Astrocyte (in vitro differentiated cells and primary cell): ENCODE measurements at regions not wholly inside any gene's neighbourhood (a gene's known extent, or its start where the extent isn't known, plus 50 kb on each side); places are given as distances from the start of the nearest gene placed in this dataset.

Experiments
- DNase-seq: peaks from one replicate; pipeline ENCODE4 v3.0.0-alpha.2; 2010; ENCODE audit warnings: low read depth
- FAIRE-seq: peaks from 2 replicates; lab custom pipeline; 2011; peaks lifted over from hg19 to GRCh38; lab: Jason Lieb, UNC
- H2AFZ ChIP-seq: 2 replicates; pipeline ENCODE4 v1.6.0; 2012; ENCODE audit warnings: low read depth, low read length, inconsistent platforms
- H3K27ac ChIP-seq: 2 replicates; pipeline ENCODE4 v1.5.1; 2011; ENCODE audit warnings: low read depth, low read length, inconsistent platforms
- H3K27me3 ChIP-seq: 2 replicates; pipeline ENCODE4 v1.6.0; 2011; ENCODE audit warnings: low read length, inconsistent platforms; ENCODE audit not compliant: insufficient read depth
- H3K36me3 ChIP-seq: 2 replicates; pipeline ENCODE4 v1.5.1; 2011; ENCODE audit warnings: low read length, inconsistent platforms; ENCODE audit not compliant: insufficient read depth
- H3K4me1 ChIP-seq: 2 replicates; pipeline ENCODE4 v1.5.1; 2011; ENCODE audit warnings: low read length, inconsistent platforms; ENCODE audit not compliant: insufficient read depth
- H3K4me2 ChIP-seq: 2 replicates; pipeline ENCODE4 v1.6.0; 2012; ENCODE audit warnings: low read length, inconsistent platforms
- H3K4me3 ChIP-seq: 2 replicates; pipeline ENCODE4 v1.5.1; 2011; ENCODE audit warnings: low read depth, mild to moderate bottlenecking, low read length, inconsistent platforms; ENCODE audit not compliant: insufficient read depth
- H3K79me2 ChIP-seq: 2 replicates; pipeline ENCODE4 v1.6.0; 2012; ENCODE audit warnings: mild to moderate bottlenecking, low read length, inconsistent platforms; ENCODE audit not compliant: insufficient read depth
- H3K9ac ChIP-seq: 2 replicates; pipeline ENCODE4 v1.6.0; 2012; ENCODE audit warnings: mild to moderate bottlenecking, low read length, inconsistent platforms
- H3K9me3 ChIP-seq: 2 replicates; pipeline ENCODE4 v1.5.1; 2012; ENCODE audit warnings: low read depth, mild to moderate bottlenecking, low read length, inconsistent platforms; ENCODE audit not compliant: insufficient read depth
- H4K20me1 ChIP-seq: 2 replicates; pipeline ENCODE4 v1.6.0; 2012; ENCODE audit warnings: low read length, inconsistent platforms; ENCODE audit not compliant: insufficient read depth
- H3K27ac Mint-ChIP-seq: one replicate; pipeline ENCODE4 v1.8.0; 2021; ENCODE audit warnings: mild to moderate bottlenecking, mixed read lengths; ENCODE audit not compliant: unreplicated experiment
- H3K27me3 Mint-ChIP-seq: one replicate; pipeline ENCODE4 v1.8.0; 2021; ENCODE audit warnings: low read depth, mixed read lengths; ENCODE audit not compliant: unreplicated experiment
- H3K36me3 Mint-ChIP-seq: one replicate; pipeline ENCODE4 v1.8.0; 2021; ENCODE audit warnings: low read depth, mixed read lengths; ENCODE audit not compliant: unreplicated experiment
- H3K4me1 Mint-ChIP-seq: one replicate; pipeline ENCODE4 v1.8.0; 2021; ENCODE audit warnings: low read depth, mixed read lengths; ENCODE audit not compliant: unreplicated experiment
- H3K4me3 Mint-ChIP-seq: one replicate; pipeline ENCODE4 v1.8.0; 2021; ENCODE audit warnings: mild to moderate bottlenecking, moderate library complexity, mixed read lengths; ENCODE audit not compliant: unreplicated experiment
- H3K9me3 Mint-ChIP-seq: one replicate; pipeline ENCODE4 v1.8.0; 2021; ENCODE audit warnings: mild to moderate bottlenecking, mixed read lengths; ENCODE audit not compliant: unreplicated experiment
- EZH2 ChIP-seq: IDR thresholded peaks from 2 replicates; pipeline ENCODE4 v1.6.1; 2012; ENCODE audit warnings: mild to moderate bottlenecking, low read length, inconsistent platforms; ENCODE audit not compliant: insufficient read depth
- TF ChIP-seq, protein P1 (sequence below): IDR thresholded peaks from 2 replicates; pipeline ENCODE4 v1.5.1; 2011; ENCODE audit warnings: low read depth, mild to moderate bottlenecking, inconsistent platforms, low read length, moderate library complexity; ENCODE audit not compliant: insufficient read depth

DNA sequence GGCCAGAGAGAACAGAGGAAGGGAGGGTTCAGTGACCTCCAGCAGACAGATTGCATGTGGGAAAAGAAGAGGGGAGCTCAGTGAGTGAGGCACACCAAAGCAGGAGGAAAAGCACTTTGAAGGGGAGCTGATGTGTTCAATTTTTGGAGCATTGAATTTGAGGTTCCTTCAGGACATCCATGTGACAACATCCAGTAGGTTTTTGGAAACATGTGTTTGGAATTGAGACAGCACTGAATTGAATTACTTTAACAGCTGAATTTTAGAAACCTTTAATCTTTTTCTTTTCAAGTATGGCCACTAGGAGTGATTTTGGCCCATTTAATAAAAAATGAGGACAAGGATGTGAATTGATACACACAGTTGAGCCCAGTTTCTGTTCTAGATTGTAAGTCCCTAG, 101.8 kb upstream of the SEC61G start:
- no peak overlapping the region for H3K4me3 ChIP-seq
- no peaks in the 10 kb centered on the region for H4K20me1 ChIP-seq
- no peak overlapping the region for H3K27ac ChIP-seq
- DNase-seq: no peak
- no peaks in the 10 kb centered on the region for H3K27me3 ChIP-seq
- H3K4me3 Mint-ChIP-seq: no peak overlapping the region
- H3K4me1 Mint-ChIP-seq: peaks cover 15% of the 10 kb centered on the region
- H3K27ac Mint-ChIP-seq: no peak overlapping the region
- H3K36me3 ChIP-seq: no peaks in the 10 kb centered on the region
- no peak for FAIRE-seq
- peaks cover 2% of the 10 kb centered on the region for H3K36me3 Mint-ChIP-seq
- no peaks in the 10 kb centered on the region for H3K79me2 ChIP-seq
- peaks cover 10% of the 10 kb centered on the region for H3K4me1 ChIP-seq
- peaks cover 3% of the 10 kb centered on the region for H3K9me3 Mint-ChIP-seq
- TF ChIP-seq EZH2: no peak
- H3K27me3 Mint-ChIP-seq: peaks cover 8% of the 10 kb centered on the region
- no peaks in the 10 kb centered on the region for H3K9me3 ChIP-seq
- peak overlapping the region; percentile 25 for H3K4me2 ChIP-seq
- no peak overlapping the region for H2AFZ ChIP-seq
- H3K9ac ChIP-seq: no peak overlapping the region

DNA sequence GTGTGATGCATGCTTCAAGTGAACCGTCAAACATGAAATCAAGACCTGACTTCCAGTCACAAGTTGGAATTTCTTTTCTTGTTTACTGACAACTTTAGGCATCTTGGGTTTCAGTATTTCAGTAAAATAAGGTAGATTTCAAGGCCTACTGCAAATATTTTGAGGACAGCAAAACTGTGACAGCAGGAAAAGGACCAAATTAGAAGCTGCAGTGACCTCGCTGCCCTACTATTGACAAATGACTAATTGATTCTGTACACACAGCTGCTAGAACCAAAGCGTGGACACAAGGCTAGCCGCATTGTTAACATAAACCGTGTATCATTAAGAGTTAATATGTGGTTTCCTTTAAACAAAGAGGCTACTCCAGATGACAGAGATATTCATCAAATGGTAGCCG, 105.7 kb upstream of the SEC61G start:
- FAIRE-seq (no peak), DNase-seq (peak; percentile 26)
- H3K27me3 Mint-ChIP-seq: peaks cover 4% of the 10 kb centered on the region
- no peak overlapping the region for H3K4me3 ChIP-seq
- H4K20me1 ChIP-seq: no peaks in the 10 kb centered on the region
- no peaks in the 10 kb centered on the region for H3K9me3 ChIP-seq
- no peak overlapping the region for H3K27ac Mint-ChIP-seq
- peaks cover 10% of the 10 kb centered on the region for H3K4me1 ChIP-seq
- TF ChIP-seq, protein P1, sequence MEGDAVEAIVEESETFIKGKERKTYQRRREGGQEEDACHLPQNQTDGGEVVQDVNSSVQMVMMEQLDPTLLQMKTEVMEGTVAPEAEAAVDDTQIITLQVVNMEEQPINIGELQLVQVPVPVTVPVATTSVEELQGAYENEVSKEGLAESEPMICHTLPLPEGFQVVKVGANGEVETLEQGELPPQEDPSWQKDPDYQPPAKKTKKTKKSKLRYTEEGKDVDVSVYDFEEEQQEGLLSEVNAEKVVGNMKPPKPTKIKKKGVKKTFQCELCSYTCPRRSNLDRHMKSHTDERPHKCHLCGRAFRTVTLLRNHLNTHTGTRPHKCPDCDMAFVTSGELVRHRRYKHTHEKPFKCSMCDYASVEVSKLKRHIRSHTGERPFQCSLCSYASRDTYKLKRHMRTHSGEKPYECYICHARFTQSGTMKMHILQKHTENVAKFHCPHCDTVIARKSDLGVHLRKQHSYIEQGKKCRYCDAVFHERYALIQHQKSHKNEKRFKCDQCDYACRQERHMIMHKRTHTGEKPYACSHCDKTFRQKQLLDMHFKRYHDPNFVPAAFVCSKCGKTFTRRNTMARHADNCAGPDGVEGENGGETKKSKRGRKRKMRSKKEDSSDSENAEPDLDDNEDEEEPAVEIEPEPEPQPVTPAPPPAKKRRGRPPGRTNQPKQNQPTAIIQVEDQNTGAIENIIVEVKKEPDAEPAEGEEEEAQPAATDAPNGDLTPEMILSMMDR: no peak
- no peak for TF ChIP-seq EZH2
- no peaks in the 10 kb centered on the region for H3K36me3 ChIP-seq
- H3K4me2 ChIP-seq: no peak overlapping the region
- H3K4me3 Mint-ChIP-seq: no peak overlapping the region
- no peak overlapping the region for H2AFZ ChIP-seq
- no peak overlapping the region for H3K27ac ChIP-seq
- H3K9me3 Mint-ChIP-seq: no peaks in the 10 kb centered on the region
- no peaks in the 10 kb centered on the region for H3K27me3 ChIP-seq
- peaks cover 11% of the 10 kb centered on the region for H3K4me1 Mint-ChIP-seq
- H3K79me2 ChIP-seq: no peaks in the 10 kb centered on the region
- H3K9ac ChIP-seq: no peak overlapping the region
- no peaks in the 10 kb centered on the region for H3K36me3 Mint-ChIP-seq

DNA sequence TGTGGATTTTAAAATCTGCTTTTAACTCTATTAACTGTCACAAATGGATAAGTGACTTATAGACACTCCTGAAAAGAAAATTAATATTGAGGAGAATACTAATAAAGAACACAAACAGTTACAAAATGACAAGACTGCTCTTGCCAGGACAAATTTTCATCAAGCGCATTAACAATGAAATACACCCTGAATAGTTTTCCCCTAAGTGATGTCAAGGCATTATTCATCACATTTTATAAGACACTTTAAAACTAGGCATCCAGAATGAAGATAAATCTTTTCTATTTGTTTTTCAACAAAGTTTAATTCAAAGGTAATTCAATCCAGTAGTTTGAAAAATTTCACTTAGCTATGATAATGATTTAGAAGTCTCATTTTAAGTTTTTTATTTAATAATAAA, 110.5 kb upstream of the SEC61G start:
- H3K79me2 ChIP-seq: no peaks in the 10 kb centered on the region
- no peak overlapping the region for H3K4me2 ChIP-seq
- no peaks in the 10 kb centered on the region for H4K20me1 ChIP-seq
- no peak overlapping the region for H3K9ac ChIP-seq
- no peak overlapping the region for H3K27ac ChIP-seq
- FAIRE-seq: no peak
- no peaks in the 10 kb centered on the region for H3K4me1 ChIP-seq
- H2AFZ ChIP-seq: no peak overlapping the region
- Mint-ChIP-seq H3K27me3 (no peaks in the 10 kb centered on the region), H3K4me3 (no peak overlapping the region), H3K27ac (no peak overlapping the region), H3K4me1 (no peaks in the 10 kb centered on the region), H3K9me3 (no peaks in the 10 kb centered on the region), H3K36me3 (no peaks in the 10 kb centered on the region)
- no peak for TF ChIP-seq EZH2
- TF ChIP-seq, protein P1: no peak
- H3K9me3 ChIP-seq: no peaks in the 10 kb centered on the region
- H3K36me3 ChIP-seq: no peaks in the 10 kb centered on the region
- no peaks in the 10 kb centered on the region for H3K27me3 ChIP-seq
- H3K4me3 ChIP-seq: no peak overlapping the region
- no peak for DNase-seq
